Keratinocyte (primary cell): ENCODE measurements at regions not wholly inside any gene's neighbourhood (a gene's known extent, or its start where the extent isn't known, plus 50 kb on each side); places are given as distances from the start of the nearest gene placed in this dataset.

ENCODE experiments used
- DNase-seq: peaks from one replicate; pipeline ENCODE4 v3.0.0-alpha.2; 2011; ENCODE audit warnings: low read depth, missing footprints, low spot score
- FAIRE-seq: peaks from 2 replicates; lab custom pipeline; 2011; peaks lifted over from hg19 to GRCh38; lab: Jason Lieb, UNC
- H2AFZ ChIP-seq: 2 replicates; pipeline ENCODE4 v1.6.0; 2012; ENCODE audit warnings: low read length, control low read depth, inconsistent platforms; ENCODE audit not compliant: control insufficient read depth
- H3K27ac ChIP-seq: 2 replicates; pipeline ENCODE4 v1.5.1; 2011; ENCODE audit warnings: low read length; ENCODE audit not compliant: control insufficient read depth, insufficient read depth
- H3K27me3 ChIP-seq: 3 replicates; pipeline ENCODE4 v1.6.0; 2011; ENCODE audit warnings: low read length; ENCODE audit not compliant: control insufficient read depth, insufficient read depth; ENCODE audit errors: extremely low read depth
- H3K36me3 ChIP-seq, 2 experiments: 2 replicates in 1 of 2; 3 replicates in 1 of 2; pipeline ENCODE4 v1.5.1; 2011; ENCODE audit warnings: low read length in 2 of 2, mild to moderate bottlenecking in 1 of 2; ENCODE audit not compliant: control insufficient read depth in 2 of 2, insufficient read depth in 2 of 2; ENCODE audit errors: extremely low read depth in 1 of 2
- H3K4me1 ChIP-seq: 3 replicates; pipeline ENCODE4 v1.5.1; 2011; ENCODE audit warnings: low read length; ENCODE audit not compliant: control insufficient read depth, insufficient read depth; ENCODE audit errors: extremely low read depth
- H3K4me2 ChIP-seq: 3 replicates; pipeline ENCODE4 v1.6.0; 2011; ENCODE audit warnings: low read depth, low read length; ENCODE audit not compliant: control insufficient read depth, insufficient read depth; ENCODE audit errors: extremely low read depth
- H3K4me3 ChIP-seq, 3 experiments: fragments of 200-600 bp in 1 of 3; sonication (generic) in 1 of 3; 2 replicates in 2 of 3; 3 replicates in 1 of 3; pipeline ENCODE4 v1.5.1; 2011 to 2016; ENCODE audit warnings: low read length in 3 of 3, mild to moderate bottlenecking in 3 of 3, control low read depth in 2 of 3, inconsistent platforms in 1 of 3, low read depth in 1 of 3, mixed read lengths in 1 of 3, mixed run types in 1 of 3, moderate library complexity in 1 of 3; ENCODE audit not compliant: control insufficient read depth in 2 of 3, insufficient read depth in 2 of 3; ENCODE audit errors: extremely low read depth in 1 of 3
- H3K79me2 ChIP-seq: 2 replicates; pipeline ENCODE4 v1.6.0; 2012; ENCODE audit warnings: low read length; ENCODE audit not compliant: control insufficient read depth, insufficient read depth
- H3K9ac ChIP-seq: 3 replicates; pipeline ENCODE4 v1.6.0; 2011; ENCODE audit warnings: low read length; ENCODE audit not compliant: control insufficient read depth, insufficient read depth; ENCODE audit errors: extremely low read depth
- H3K9me1 ChIP-seq: 3 replicates; pipeline ENCODE4 v1.6.0; 2011; ENCODE audit warnings: low read length; ENCODE audit not compliant: control insufficient read depth, insufficient read depth; ENCODE audit errors: extremely low read depth
- H3K9me3 ChIP-seq: 2 replicates; pipeline ENCODE4 v1.5.1; 2012; ENCODE audit warnings: low read depth, low read length; ENCODE audit not compliant: control insufficient read depth
- H4K20me1 ChIP-seq: 3 replicates; pipeline ENCODE4 v1.6.0; 2011; ENCODE audit warnings: low read length; ENCODE audit not compliant: control insufficient read depth, insufficient read depth; ENCODE audit errors: extremely low read depth
- EZH2 ChIP-seq: IDR thresholded peaks from one replicate; pipeline ENCODE4 v1.6.1; 2012; ENCODE audit warnings: inconsistent platforms, mild to moderate bottlenecking, low read length, moderate library complexity
- dilution Hi-C: fragments of 300-500 bp; cut with MboI; formaldehyde crosslinking; loops from one replicate; pipeline ENCODE4 v1.7.0; 2020; ENCODE audit warnings: low sequenced_read_pairs; ENCODE audit not compliant: extremely low pct_ligation_motif_present
- TF ChIP-seq, protein P1 (sequence below), 3 experiments: IDR thresholded peaks in 1 of 3; conservative IDR thresholded peaks in 1 of 3; optimal IDR thresholded peaks in 1 of 3; 2 replicates in 2 of 3; 3 replicates in 1 of 3; pipeline versions ENCODE3 to v1.5.1; 2011; ENCODE audit warnings: low read length in 3 of 3, mild to moderate bottlenecking in 3 of 3, moderate library complexity in 2 of 3, control low read depth in 1 of 3, inconsistent platforms in 1 of 3; ENCODE audit not compliant: insufficient read depth in 2 of 3; ENCODE audit errors: extremely low read depth in 1 of 3

DNA sequence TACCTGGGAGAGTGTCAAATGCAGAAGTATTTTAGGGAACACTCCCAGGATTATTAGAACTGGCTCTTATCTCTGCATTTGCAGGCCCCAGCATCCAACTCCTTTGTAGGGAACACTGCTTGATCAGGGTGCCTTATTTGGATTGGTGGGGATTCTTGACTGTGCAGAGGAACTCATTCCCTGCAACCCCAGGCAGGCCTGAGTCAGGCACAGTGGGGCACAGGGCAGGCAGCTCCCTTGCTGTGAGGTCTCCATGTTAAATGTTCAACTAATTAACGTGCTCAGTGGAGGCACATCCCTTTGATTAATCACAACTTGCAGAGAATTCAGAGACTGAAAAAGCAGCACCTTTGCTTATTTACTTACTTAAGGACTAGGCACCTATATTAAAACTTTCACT lies 102.3 kb upstream of the TENM4 start:
- Histone ChIP-seq H3K36me3 (no peaks in the 10 kb centered on the region), H3K79me2 (no peaks in the 10 kb centered on the region), H4K20me1 (no peaks in the 10 kb centered on the region), H2AFZ (no peak overlapping the region), H3K9me1 (no peaks in the 10 kb centered on the region), H3K4me3 (no peak overlapping the region), H3K27me3 (no peaks in the 10 kb centered on the region), H3K9ac (no peak overlapping the region), H3K4me1 (peaks cover 20% of the 10 kb centered on the region), H3K27ac (no peak overlapping the region), H3K9me3 (no peaks in the 10 kb centered on the region), H3K4me2 (no peak overlapping the region)
- no peak for TF ChIP-seq EZH2
- TF ChIP-seq, protein P1, sequence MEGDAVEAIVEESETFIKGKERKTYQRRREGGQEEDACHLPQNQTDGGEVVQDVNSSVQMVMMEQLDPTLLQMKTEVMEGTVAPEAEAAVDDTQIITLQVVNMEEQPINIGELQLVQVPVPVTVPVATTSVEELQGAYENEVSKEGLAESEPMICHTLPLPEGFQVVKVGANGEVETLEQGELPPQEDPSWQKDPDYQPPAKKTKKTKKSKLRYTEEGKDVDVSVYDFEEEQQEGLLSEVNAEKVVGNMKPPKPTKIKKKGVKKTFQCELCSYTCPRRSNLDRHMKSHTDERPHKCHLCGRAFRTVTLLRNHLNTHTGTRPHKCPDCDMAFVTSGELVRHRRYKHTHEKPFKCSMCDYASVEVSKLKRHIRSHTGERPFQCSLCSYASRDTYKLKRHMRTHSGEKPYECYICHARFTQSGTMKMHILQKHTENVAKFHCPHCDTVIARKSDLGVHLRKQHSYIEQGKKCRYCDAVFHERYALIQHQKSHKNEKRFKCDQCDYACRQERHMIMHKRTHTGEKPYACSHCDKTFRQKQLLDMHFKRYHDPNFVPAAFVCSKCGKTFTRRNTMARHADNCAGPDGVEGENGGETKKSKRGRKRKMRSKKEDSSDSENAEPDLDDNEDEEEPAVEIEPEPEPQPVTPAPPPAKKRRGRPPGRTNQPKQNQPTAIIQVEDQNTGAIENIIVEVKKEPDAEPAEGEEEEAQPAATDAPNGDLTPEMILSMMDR (optimal IDR thresholded peaks at IDR 0.05 in 1 of 3, IDR thresholded peaks at IDR 0.05 in 1 of 3, conservative IDR thresholded peaks at IDR 0.05 in 1 of 3; ENCODE audit: extremely low read depth in 1 of 3, insufficient read depth in 2 of 3, low read length in 3 of 3) = no peak
- no peak for DNase-seq
- FAIRE-seq = no peak
- dilution Hi-C loops = no loop called here

DNA sequence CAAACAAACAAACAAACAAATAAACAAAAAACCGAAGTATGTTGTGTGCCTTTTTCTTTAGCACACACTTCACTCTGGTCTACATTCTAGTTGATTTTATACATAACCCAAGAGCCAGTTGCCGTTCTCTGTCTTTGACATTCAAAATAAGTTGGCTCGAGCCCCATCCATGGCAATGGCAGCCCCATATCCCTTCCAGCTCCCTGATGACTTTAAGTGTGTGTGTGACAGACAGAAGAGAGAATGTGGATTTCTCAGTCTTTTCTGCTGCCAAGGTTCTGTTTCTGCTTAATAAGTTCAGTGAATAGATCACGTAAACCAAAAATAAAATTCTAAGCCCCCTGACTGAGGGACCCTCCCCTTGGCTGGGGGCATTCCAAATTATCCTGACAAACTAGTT lies 100.6 kb upstream of the TENM4 start:
- dilution Hi-C loops = no loop called here
- Histone ChIP-seq H3K9ac (no peak overlapping the region), H3K4me1 (peaks cover 21% of the 10 kb centered on the region), H2AFZ (no peak overlapping the region), H3K4me3 (no peak overlapping the region), H3K27ac (no peak overlapping the region), H3K4me2 (no peak overlapping the region), H3K79me2 (no peaks in the 10 kb centered on the region), H3K27me3 (no peaks in the 10 kb centered on the region), H3K9me3 (no peaks in the 10 kb centered on the region), H3K9me1 (no peaks in the 10 kb centered on the region), H4K20me1 (no peaks in the 10 kb centered on the region), H3K36me3 (no peaks in the 10 kb centered on the region)
- DNase-seq = no peak
- TF ChIP-seq EZH2 = no peak
- TF ChIP-seq, protein P1 (optimal IDR thresholded peaks at IDR 0.05 in 1 of 3, IDR thresholded peaks at IDR 0.05 in 1 of 3, conservative IDR thresholded peaks at IDR 0.05 in 1 of 3; ENCODE audit: extremely low read depth in 1 of 3, insufficient read depth in 2 of 3, low read length in 3 of 3) = no peak
- no peak for FAIRE-seq
